Fibroblast of lung (primary cell): ENCODE measurements at regions not wholly inside any gene's neighbourhood (a gene's known extent, or its start where the extent isn't known, plus 50 kb on each side); places are given as distances from the start of the nearest gene placed in this dataset.
A peak's percentile ranks its signal among the peaks of the same experiment; 100 is the strongest.

Experiments
- DNase-seq, 2 donors: peaks; one replicate each; pipeline versions ENCODE4 v3.0.0 to v3.0.0-alpha.2; 2010; ENCODE audit warnings: low read depth in 2 of 2
- H2AFZ ChIP-seq: 2 replicates; pipeline ENCODE4 v1.5.1; 2012; ENCODE audit warnings: low read length, control low read depth, inconsistent platforms
- H3K27ac ChIP-seq: 2 replicates; pipeline ENCODE4 v1.5.1; 2011; ENCODE audit warnings: low read length, control low read depth; ENCODE audit not compliant: insufficient read depth
- H3K27me3 ChIP-seq: 2 replicates; pipeline ENCODE4 v1.5.1; 2011; ENCODE audit warnings: mild to moderate bottlenecking, low read length; ENCODE audit not compliant: control insufficient read depth, insufficient read depth
- H3K36me3 ChIP-seq: 2 replicates; pipeline ENCODE4 v1.5.1; 2011; ENCODE audit warnings: low read length; ENCODE audit not compliant: control insufficient read depth, insufficient read depth
- H3K4me1 ChIP-seq: 2 replicates; pipeline ENCODE4 v1.5.1; 2011; ENCODE audit warnings: low read length; ENCODE audit not compliant: control insufficient read depth, insufficient read depth; ENCODE audit errors: extremely low read depth
- H3K4me2 ChIP-seq: 2 replicates; pipeline ENCODE4 v1.5.1; 2011; ENCODE audit warnings: low read length, control low read depth; ENCODE audit not compliant: insufficient read depth; ENCODE audit errors: extremely low read depth
- H3K4me3 ChIP-seq, 4 experiments: fragments of 200-600 bp in 1 of 4; sonication (generic) in 1 of 4; replicated peaks in 1 of 4; 2 replicates each; pipeline ENCODE4 v1.5.1; 2011 to 2016; ENCODE audit warnings: low read length in 4 of 4, low read depth in 3 of 4, mild to moderate bottlenecking in 3 of 4, control low read depth in 2 of 4, inconsistent platforms in 1 of 4, mixed read lengths in 1 of 4; ENCODE audit not compliant: insufficient read depth in 1 of 4; ENCODE audit errors: control extremely low read depth in 1 of 4
- H3K79me2 ChIP-seq: 2 replicates; pipeline ENCODE4 v1.5.1; 2012; ENCODE audit warnings: mild to moderate bottlenecking, low read length, inconsistent platforms; ENCODE audit not compliant: control insufficient read depth, insufficient read depth
- H3K9ac ChIP-seq: 2 replicates; pipeline ENCODE4 v1.5.1; 2011; ENCODE audit warnings: mild to moderate bottlenecking, low read length, control low read depth; ENCODE audit not compliant: insufficient read depth
- H3K9me3 ChIP-seq: 2 replicates; pipeline ENCODE4 v1.5.1; 2012; ENCODE audit warnings: low read depth, low read length; ENCODE audit not compliant: control insufficient read depth, insufficient read depth
- H4K20me1 ChIP-seq: 2 replicates; pipeline ENCODE4 v1.5.1; 2011; ENCODE audit warnings: low read length; ENCODE audit not compliant: control insufficient read depth, insufficient read depth; ENCODE audit errors: extremely low read depth
- CTCF ChIP-seq, 2 donors: IDR thresholded peaks in 1 of 2; conservative IDR thresholded peaks in 1 of 2; 1 replicate in 1 of 2; 2 replicates in 1 of 2; pipeline ENCODE4 v1.5.1; 2011 to 2012; ENCODE audit warnings: low read length in 2 of 2, control low read depth in 1 of 2, inconsistent platforms in 1 of 2, low read depth in 1 of 2, mild to moderate bottlenecking in 1 of 2
- EZH2 ChIP-seq: IDR thresholded peaks from 2 replicates; pipeline ENCODE4 v1.5.1; 2012; ENCODE audit warnings: low read length, control low read depth, mild to moderate bottlenecking; ENCODE audit errors: missing control alignments

GRCh38 chr6:140816681-140817080 lies 1316.0 kb upstream of the GJE1 start:
- DNase-seq = peak in 1 of 2 donors; percentile 2

GRCh38 chr6:140812636-140813035 lies 1320.1 kb upstream of the GJE1 start:
- H3K9ac ChIP-seq = no peak overlapping the region
- H3K27ac ChIP-seq = no peak overlapping the region
- no peaks in the 10 kb centered on the region for H3K27me3 ChIP-seq
- H2AFZ ChIP-seq = no peak overlapping the region
- H3K4me2 ChIP-seq = no peak overlapping the region
- no peaks in the 10 kb centered on the region for H3K36me3 ChIP-seq
- no peaks in the 10 kb centered on the region for H3K9me3 ChIP-seq
- H3K4me3 ChIP-seq = no peak overlapping the region
- no peak for TF ChIP-seq CTCF (conservative IDR thresholded peaks at IDR 0.05 in 1 of 2, IDR thresholded peaks at IDR 0.05 in 1 of 2; ENCODE audit: low read depth in 1 of 2, low read length in 2 of 2)
- TF ChIP-seq EZH2 = no peak
- no peaks in the 10 kb centered on the region for H4K20me1 ChIP-seq
- H3K79me2 ChIP-seq = no peaks in the 10 kb centered on the region
- peak in 1 of 2 donors; percentile 27 for DNase-seq
- H3K4me1 ChIP-seq = no peaks in the 10 kb centered on the region

More at GRCh38 chr6:140816681-140817080, 1316.0 kb upstream of the GJE1 start:
- Histone ChIP-seq H2AFZ (no peak overlapping the region), H3K4me2 (no peak overlapping the region), H3K9me3 (no peaks in the 10 kb centered on the region), H3K79me2 (no peaks in the 10 kb centered on the region), H3K4me1 (no peaks in the 10 kb centered on the region), H3K9ac (no peak overlapping the region), H3K27me3 (no peaks in the 10 kb centered on the region), H4K20me1 (no peaks in the 10 kb centered on the region), H3K36me3 (no peaks in the 10 kb centered on the region), H3K4me3 (no peak overlapping the region), H3K27ac (no peak overlapping the region)
- TF ChIP-seq CTCF (conservative IDR thresholded peaks at IDR 0.05 in 1 of 2, IDR thresholded peaks at IDR 0.05 in 1 of 2; ENCODE audit: low read depth in 1 of 2, low read length in 2 of 2) = no peak
- TF ChIP-seq EZH2 = no peak

GRCh38 chr6:140811642-140812041 lies 1321.1 kb upstream of the GJE1 start:
- no peak overlapping the region for H2AFZ ChIP-seq
- H3K9me3 ChIP-seq = no peaks in the 10 kb centered on the region
- H3K4me3 ChIP-seq = no peak overlapping the region
- H3K36me3 ChIP-seq = no peaks in the 10 kb centered on the region
- H3K27ac ChIP-seq = no peak overlapping the region
- no peak for DNase-seq
- no peaks in the 10 kb centered on the region for H3K27me3 ChIP-seq
- no peaks in the 10 kb centered on the region for H4K20me1 ChIP-seq
- TF ChIP-seq CTCF (conservative IDR thresholded peaks at IDR 0.05 in 1 of 2, IDR thresholded peaks at IDR 0.05 in 1 of 2; ENCODE audit: low read depth in 1 of 2, low read length in 2 of 2) (no peak), EZH2 (no peak)
- no peaks in the 10 kb centered on the region for H3K4me1 ChIP-seq
- H3K9ac ChIP-seq = no peak overlapping the region
- no peaks in the 10 kb centered on the region for H3K79me2 ChIP-seq
- no peak overlapping the region for H3K4me2 ChIP-seq
